Panc1 (cell line): ENCODE measurements at regions not wholly inside any gene's neighbourhood (a gene's known extent, or its start where the extent isn't known, plus 50 kb on each side); places are given as distances from the start of the nearest gene placed in this dataset.

Experiments
- ATAC-seq: fragments of 200-7000 bp; cut with Tn5 transposase; 2 replicates; pipeline ENCODE4 v1.9.1; 2020; ENCODE audit warnings: mild to moderate bottlenecking, moderate library complexity
- BruUV-seq: library from RNA; stranded (reverse); fragments of 400-500 nt; replicated peaks from 2 replicates; lab custom pipeline; 2021; lab: Mats Ljungman, UMichigan
- CTCF ChIA-PET: fragments of 300-600 bp; sonication (Branson Sonifier 250); formaldehyde crosslinking; loops from one replicate; lab custom pipeline; 2022; ENCODE audit warnings: antibody characterized with exemption; lab: Charles Lee
- POLR2A ChIA-PET: fragments of 300-600 bp; sonication (Branson Sonifier 250); formaldehyde crosslinking; loops from one replicate; lab custom pipeline; 2022; ENCODE audit warnings: antibody characterized with exemption; lab: Charles Lee
- DNase-seq: peaks from one replicate; pipeline ENCODE4 v3.0.0-alpha.2; 2010; ENCODE audit warnings: low read depth, low spot score
- H3K27ac ChIP-seq: 2 replicates; pipeline ENCODE4 v1.5.1; 2011; ENCODE audit warnings: mild to moderate bottlenecking, low read length, inconsistent platforms
- H3K27me3 ChIP-seq: fragments of 200-500 bp; sonication (Bioruptor generic); 2 replicates; pipeline ENCODE4 v1.6.0; 2014; ENCODE audit warnings: low read length, inconsistent platforms; ENCODE audit not compliant: control insufficient read depth, insufficient read depth
- H3K36me3 ChIP-seq: fragments of 200-500 bp; sonication (Bioruptor generic); 2 replicates; pipeline ENCODE4 v1.5.1; 2014; ENCODE audit warnings: inconsistent platforms, mild to moderate bottlenecking, low read length, moderate library complexity; ENCODE audit not compliant: control insufficient read depth, insufficient read depth
- H3K4me1 ChIP-seq: 2 replicates; pipeline ENCODE4 v1.5.1; 2011; ENCODE audit warnings: inconsistent platforms, mild to moderate bottlenecking, low read length, moderate library complexity; ENCODE audit not compliant: control insufficient read depth, insufficient read depth
- H3K4me3 ChIP-seq, 2 experiments: 2 replicates each; pipeline ENCODE4 v1.5.1; 2011 to 2012; ENCODE audit warnings: low read depth in 2 of 2, low read length in 2 of 2, mild to moderate bottlenecking in 2 of 2, inconsistent platforms in 1 of 2, moderate library complexity in 1 of 2
- H3K9me3 ChIP-seq: fragments of 200-500 bp; sonication (Bioruptor generic); 2 replicates; pipeline ENCODE4 v1.5.1; 2014; ENCODE audit warnings: low read depth, mild to moderate bottlenecking, inconsistent platforms, low read length, moderate library complexity; ENCODE audit not compliant: control insufficient read depth, insufficient read depth
- CTCF ChIP-seq: fragments of 450-650 bp; IDR thresholded peaks from 2 replicates; pipeline ENCODE4 v1.5.1; 2017; ENCODE audit warnings: mild to moderate bottlenecking
- POLR2AphosphoS5 ChIP-seq: IDR thresholded peaks from 2 replicates; pipeline ENCODE4 v1.6.1; 2012; ENCODE audit warnings: mild to moderate bottlenecking, low read depth, low read length, moderate library complexity
- REST ChIP-seq, 2 experiments: IDR thresholded peaks; 2 replicates each; pipeline ENCODE4 v1.6.1; 2011 to 2012; ENCODE audit warnings: low read depth in 2 of 2, control low read depth in 1 of 2, low read length in 1 of 2, mild to moderate bottlenecking in 1 of 2, moderate library complexity in 1 of 2; ENCODE audit not compliant: insufficient read depth in 1 of 2
- SIN3A ChIP-seq: IDR thresholded peaks from 2 replicates; pipeline ENCODE4 v1.6.1; 2012; ENCODE audit warnings: low read depth, mild to moderate bottlenecking, low read length, moderate library complexity, borderline replicate concordance; ENCODE audit not compliant: insufficient read depth
- TCF7L2 ChIP-seq: IDR thresholded peaks from 2 replicates; pipeline ENCODE4 v1.6.1; 2011; ENCODE audit warnings: mild to moderate bottlenecking, low read depth, low read length, inconsistent platforms
- in situ Hi-C: cut with HindIII; loops from 2 replicates; pipeline ENCODE4 v1.10.0; 2016; ENCODE audit warnings: low sequenced_read_pairs, low pct_unique_long_range_greater_than_20kb
- intact Hi-C: fragments of 100-400 bp; cut with micrococcal nuclease; formaldehyde crosslinking; loops from one replicate; pipeline ENCODE4 v1.10.0; 2022; ENCODE audit not compliant: unreplicated experiment

GRCh38 chr16:77662246-77662645, 60.1 kb upstream of the NUDT7 start:
- no peak for DNase-seq
- BruUV-seq: no TSS peak
- no peaks in the 10 kb centered on the region for H3K36me3 ChIP-seq
- no peak for TF ChIP-seq POLR2AphosphoS5
- no peak for TF ChIP-seq REST (IDR thresholded peaks at IDR 0.05; ENCODE audit: insufficient read depth in 1 of 2, low read depth in 2 of 2, low read length in 1 of 2)
- no peak for TF ChIP-seq SIN3A
- TF ChIP-seq CTCF: no peak
- TF ChIP-seq TCF7L2: no peak
- ChIA-PET POLR2A (no interaction called here), CTCF (no interaction called here)
- no peak overlapping the region for H3K27ac ChIP-seq
- H3K27me3 ChIP-seq: no peaks in the 10 kb centered on the region
- intact Hi-C loops: loop anchor here (5.0 to 10.0 kb wide), 2 partner anchors 77 to 425 kb away; no protein-coding TSS in a partner anchor
- H3K9me3 ChIP-seq: peaks cover 2% of the 10 kb centered on the region; the same call in 1 of the 2 replicates
- H3K4me1 ChIP-seq: no peaks in the 10 kb centered on the region
- in situ Hi-C loops: no loop called here
- no peak overlapping the region for H3K4me3 ChIP-seq
- no peak for ATAC-seq

- no peak overlapping the region for H3K4me3 ChIP-seq
- POLR2A ChIA-PET: no interaction called here
- CTCF ChIA-PET: no interaction called here
- H3K36me3 ChIP-seq: no peaks in the 10 kb centered on the region
- no peak overlapping the region for H3K27ac ChIP-seq
- ATAC-seq (no peak), DNase-seq (no peak)
- TF ChIP-seq POLR2AphosphoS5 (no peak), REST (IDR thresholded peaks at IDR 0.05; ENCODE audit: insufficient read depth in 1 of 2, low read depth in 2 of 2, low read length in 1 of 2) (no peak), TCF7L2 (no peak), CTCF (no peak), SIN3A (no peak)
- no TSS peak for BruUV-seq
- H3K27me3 ChIP-seq: no peaks in the 10 kb centered on the region
- H3K9me3 ChIP-seq: peaks cover 2% of the 10 kb centered on the region; the same call in 1 of the 2 replicates
- in situ Hi-C loops: no loop called here
- intact Hi-C loops: loop anchor here (5.0 to 10.0 kb wide), 2 partner anchors 79 to 426 kb away; no protein-coding TSS in a partner anchor
- no peaks in the 10 kb centered on the region for H3K4me1 ChIP-seq
These were observed 58.6 kb upstream of the NUDT7 start for GRCh38 chr16:77663711-77664110.
